H1 (cell line): ENCODE measurements at regions not wholly inside any gene's neighbourhood (a gene's known extent, or its start where the extent isn't known, plus 50 kb on each side); places are given as distances from the start of the nearest gene placed in this dataset.

Experiments used
- CTCF ChIA-PET: fragments of 300-600 bp; sonication (Branson Sonifier 250); formaldehyde crosslinking; loops from one replicate; lab custom pipeline; 2021; ENCODE audit not compliant: partially characterized antibody; lab: Charles Lee
- POLR2A ChIA-PET: fragments of 300-600 bp; sonication (Branson Sonifier 250); formaldehyde crosslinking; loops from one replicate; lab custom pipeline; 2021; ENCODE audit warnings: inconsistent platforms; ENCODE audit not compliant: partially characterized antibody; lab: Charles Lee
- DNase-seq, 2 experiments: peaks; one replicate each; pipeline versions ENCODE4 v3.0.0 to v3.0.0-alpha.2; 2010 to 2022; ENCODE audit warnings: low spot score in 2 of 2, low read depth in 1 of 2, mixed read lengths in 1 of 2
- FAIRE-seq: peaks from 2 replicates; lab custom pipeline; 2011; peaks lifted over from hg19 to GRCh38; lab: Jason Lieb, UNC
- H2AFZ ChIP-seq: 2 replicates; pipeline ENCODE4 v1.8.1; 2012; ENCODE audit warnings: low read length, inconsistent platforms
- H2AK5ac ChIP-seq: 2 replicates; pipeline ENCODE4 v1.6.1; 2013; ENCODE audit warnings: low read depth, low read length
- H2BK120ac ChIP-seq: replicated peaks from 2 replicates; pipeline ENCODE3; 2013; ENCODE audit warnings: low read depth, low read length, inconsistent platforms
- H2BK12ac ChIP-seq: 2 replicates; pipeline ENCODE4 v1.6.1; 2013; ENCODE audit warnings: low read depth, low read length
- H2BK15ac ChIP-seq: 2 replicates; pipeline ENCODE4 v1.6.1; 2013; ENCODE audit warnings: low read length
- H2BK20ac ChIP-seq: 2 replicates; pipeline ENCODE4 v1.6.1; 2013; ENCODE audit warnings: low read length
- H2BK5ac ChIP-seq: 2 replicates; pipeline ENCODE4 v1.6.1; 2013; ENCODE audit warnings: low read depth, low read length
- H3K14ac ChIP-seq: 2 replicates; pipeline ENCODE4 v1.6.1; 2013; ENCODE audit warnings: inconsistent platforms; ENCODE audit not compliant: insufficient read length
- H3K18ac ChIP-seq: 2 replicates; pipeline ENCODE4 v1.6.1; 2013; ENCODE audit warnings: low read length; ENCODE audit errors: extremely low read depth
- H3K23ac ChIP-seq: 2 replicates; pipeline ENCODE4 v1.6.1; 2013; ENCODE audit warnings: inconsistent platforms; ENCODE audit not compliant: insufficient read length
- H3K23me2 ChIP-seq: 2 replicates; pipeline ENCODE4 v1.6.1; 2013; ENCODE audit warnings: low read depth, low read length
- H3K27ac ChIP-seq: 2 replicates; pipeline ENCODE4 v1.6.1; 2011; ENCODE audit warnings: low read depth, low read length, inconsistent platforms
- H3K27me3 ChIP-seq, 4 experiments: replicated peaks in 1 of 4; 1 replicate in 1 of 4; 2 replicates in 3 of 4; pipeline versions ENCODE4 v1.6.1 to v1.8.1; 2011 to 2013; ENCODE audit warnings: low read length in 3 of 4, mild to moderate bottlenecking in 3 of 4, inconsistent platforms in 2 of 4, mixed read lengths in 2 of 4, moderate library complexity in 1 of 4; ENCODE audit not compliant: control insufficient read depth in 3 of 4, insufficient read depth in 3 of 4; ENCODE audit errors: extremely low read depth in 1 of 4
- H3K36me3 ChIP-seq, 4 experiments: 2 replicates each; pipeline versions ENCODE4 v1.6.1 to v1.8.1; 2011 to 2013; ENCODE audit warnings: mild to moderate bottlenecking in 4 of 4, low read length in 3 of 4, moderate library complexity in 2 of 4, control low read depth in 1 of 4, inconsistent platforms in 1 of 4; ENCODE audit not compliant: insufficient read depth in 4 of 4, control insufficient read depth in 2 of 4
- H3K4ac ChIP-seq: replicated peaks from 2 replicates; pipeline ENCODE3; 2013; ENCODE audit warnings: low read length, low read depth, mixed read lengths, inconsistent platforms; ENCODE audit not compliant: insufficient read length
- H3K4me1 ChIP-seq, 4 experiments: replicated peaks in 1 of 4; 1 replicate in 1 of 4; 2 replicates in 3 of 4; pipeline versions ENCODE4 v1.6.1 to v1.8.1; 2011 to 2013; ENCODE audit warnings: low read length in 3 of 4, inconsistent platforms in 2 of 4, mixed read lengths in 1 of 4; ENCODE audit not compliant: insufficient read depth in 4 of 4, control insufficient read depth in 3 of 4
- H3K4me2 ChIP-seq, 2 experiments: 2 replicates each; pipeline versions ENCODE4 v1.6.1 to v1.8.1; 2011 to 2013; ENCODE audit warnings: low read depth in 2 of 2, low read length in 2 of 2, control low read depth in 1 of 2, inconsistent platforms in 1 of 2, mild to moderate bottlenecking in 1 of 2; ENCODE audit not compliant: insufficient read depth in 1 of 2
- H3K4me3 ChIP-seq, 4 experiments: fragments of 200-600, 300-600 bp in 1 of 4; sonication (generic), shearing (Covaris generic), sonication (Bioruptor Twin) in 1 of 4; 2 replicates each; pipeline versions ENCODE4 v1.5.1 to v1.8.1; 2011 to 2016; ENCODE audit warnings: low read length in 4 of 4, low read depth in 3 of 4, control low read depth in 2 of 4, inconsistent platforms in 2 of 4, mild to moderate bottlenecking in 2 of 4, mixed read lengths in 1 of 4, moderate library complexity in 1 of 4; ENCODE audit not compliant: insufficient read depth in 2 of 4; ENCODE audit errors: extremely low read depth in 1 of 4
- H3K56ac ChIP-seq: replicated peaks from 2 replicates; pipeline ENCODE3; 2013; ENCODE audit warnings: low read depth, mild to moderate bottlenecking, mixed read lengths, low read length, inconsistent platforms; ENCODE audit not compliant: insufficient read length
- H3K79me1 ChIP-seq: 2 replicates; pipeline ENCODE4 v1.6.1; 2013; ENCODE audit warnings: low read depth, low read length, control low read depth
- H3K79me2 ChIP-seq, 2 experiments: 2 replicates each; pipeline versions ENCODE4 v1.6.1 to v1.8.1; 2012 to 2013; ENCODE audit warnings: low read length in 2 of 2, mild to moderate bottlenecking in 2 of 2, inconsistent platforms in 1 of 2; ENCODE audit not compliant: insufficient read depth in 2 of 2, control insufficient read depth in 1 of 2
- H3K9ac ChIP-seq, 4 experiments: replicated peaks in 1 of 4; 1 replicate in 1 of 4; 2 replicates in 3 of 4; pipeline versions ENCODE4 v1.6.1 to v1.8.1; 2011 to 2013; ENCODE audit warnings: low read depth in 3 of 4, low read length in 3 of 4, control low read depth in 2 of 4, mild to moderate bottlenecking in 2 of 4, moderate library complexity in 2 of 4, inconsistent platforms in 1 of 4; ENCODE audit errors: extremely low read depth in 1 of 4
- H3K9me3 ChIP-seq, 2 experiments: 2 replicates each; pipeline versions ENCODE4 v1.6.1 to v1.8.1; 2012 to 2013; ENCODE audit warnings: mild to moderate bottlenecking in 2 of 2, moderate library complexity in 2 of 2, control low read depth in 1 of 2, inconsistent platforms in 1 of 2, low read depth in 1 of 2, low read length in 1 of 2, mixed read lengths in 1 of 2; ENCODE audit not compliant: insufficient read depth in 2 of 2
- H4K20me1 ChIP-seq, 2 experiments: replicated peaks in 1 of 2; 2 replicates each; pipeline versions ENCODE3 to v1.8.1; 2011 to 2013; ENCODE audit warnings: inconsistent platforms in 2 of 2, low read length in 2 of 2, mild to moderate bottlenecking in 1 of 2; ENCODE audit not compliant: insufficient read depth in 2 of 2, control insufficient read depth in 1 of 2
- H4K5ac ChIP-seq: 2 replicates; pipeline ENCODE4 v1.6.1; 2013; ENCODE audit warnings: low read length, low read depth, mixed read lengths, inconsistent platforms; ENCODE audit not compliant: insufficient read length
- H4K8ac ChIP-seq: 2 replicates; pipeline ENCODE4 v1.8.0; 2013; ENCODE audit warnings: mild to moderate bottlenecking, moderate library complexity, low read length, inconsistent platforms; ENCODE audit not compliant: insufficient read depth; ENCODE audit errors: extremely low read depth
- H4K91ac ChIP-seq: replicated peaks from 2 replicates; pipeline ENCODE3; 2013; ENCODE audit warnings: low read length, mixed read lengths, inconsistent platforms; ENCODE audit not compliant: insufficient read length
- CTBP2 ChIP-seq: IDR thresholded peaks from 2 replicates; pipeline ENCODE4 v1.7.0; 2011; ENCODE audit warnings: borderline replicate concordance, mild to moderate bottlenecking, moderate library complexity, mixed read lengths, low read length; ENCODE audit not compliant: insufficient read depth, insufficient read length
- NANOG ChIP-seq: IDR thresholded peaks from 2 replicates; pipeline ENCODE4 v1.6.1; 2011; ENCODE audit warnings: low read length, low read depth, mild to moderate bottlenecking, inconsistent platforms; ENCODE audit not compliant: insufficient read depth, poor library complexity, severe bottlenecking
- POU5F1 ChIP-seq: IDR thresholded peaks from 2 replicates; pipeline ENCODE4 v1.6.1; 2011; ENCODE audit warnings: low read depth, mild to moderate bottlenecking, low read length, moderate library complexity
- SP2 ChIP-seq: IDR thresholded peaks from 2 replicates; pipeline ENCODE4 v1.6.1; 2012; ENCODE audit warnings: mild to moderate bottlenecking, low read length, inconsistent platforms
- TEAD4 ChIP-seq: IDR thresholded peaks from 2 replicates; pipeline ENCODE4 v1.6.1; 2012; ENCODE audit warnings: low read depth, low read length, inconsistent platforms, mixed read lengths
- WGBS, 2 experiments: shearing (Covaris generic) in 1 of 2; methylation state at CpG; one replicate each; pipeline versions ENCODE4 v1.1.6 to v1.1.7; 2013 to 2015; ENCODE audit warnings: low lambda C conversion rate in 2 of 2, mixed read lengths in 2 of 2, inconsistent platforms in 1 of 2, low coverage in 1 of 2, missing lambda C conversion rate in 1 of 2; ENCODE audit not compliant: insufficient replicate concordance in 2 of 2, insufficient coverage in 1 of 2, insufficient read length in 1 of 2; ENCODE audit errors: extremely low coverage in 1 of 2, missing lambda C conversion rate in 1 of 2; 5-methylcytosine and 5-hydroxymethylcytosine counted together
- TF ChIP-seq, protein P1 (sequence below): IDR thresholded peaks from 2 replicates; pipeline ENCODE4 v1.6.1; 2012; ENCODE audit warnings: inconsistent platforms

DNA sequence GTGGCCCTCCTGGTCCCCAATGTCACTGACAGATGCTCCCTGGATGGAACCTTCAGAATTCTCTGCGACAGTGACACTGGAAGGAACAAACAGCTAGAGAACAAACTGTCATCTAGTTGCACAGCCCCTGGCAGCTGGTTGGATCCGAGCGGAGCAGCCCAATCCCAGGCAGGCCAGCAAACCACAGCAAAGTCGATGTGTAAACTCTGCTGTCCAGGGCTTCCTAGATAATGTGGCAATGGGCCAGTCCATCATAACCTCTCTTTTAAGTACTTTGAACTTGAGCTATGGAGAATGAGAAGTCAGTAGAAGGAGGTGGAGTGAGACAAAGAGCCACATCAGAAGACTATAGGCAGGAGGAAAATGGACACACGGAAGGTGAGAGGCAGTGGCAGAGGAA is 323.0 kb downstream of the CBLN1 start:
- no peak overlapping the region for H4K5ac ChIP-seq
- H3K23me2 ChIP-seq, result no peaks in the 10 kb centered on the region
- no peak overlapping the region for H2BK5ac ChIP-seq
- ChIA-PET POLR2A (interaction anchor here (0.5 to 1.3 kb wide), 3 partner anchors 10 to 118 kb away, joined by 3 read pairs; no protein-coding TSS in a partner anchor), CTCF (interaction anchor here (0.6 to 1.5 kb wide), 3 partner anchors 40 to 1124 kb away, joined by 3 read pairs; no protein-coding TSS in a partner anchor)
- H3K9me3 ChIP-seq, result 0 out of 4 replicates have a peak, but pooled peaks cover 0 to 6% of the 10 kb centered on the region in 2 experiments
- no peaks in the 10 kb centered on the region for H3K79me1 ChIP-seq
- no peak overlapping the region for H2BK12ac ChIP-seq
- no peak overlapping the region for H2BK120ac ChIP-seq
- no peak overlapping the region for H4K91ac ChIP-seq
- no peak overlapping the region for H2AFZ ChIP-seq
- no peak overlapping the region for H3K18ac ChIP-seq
- H3K56ac ChIP-seq, result no peak overlapping the region
- TF ChIP-seq POU5F1 (no peak), CTBP2 (no peak), TEAD4 (no peak), NANOG (no peak), SP2 (no peak)
- TF ChIP-seq, protein P1, sequence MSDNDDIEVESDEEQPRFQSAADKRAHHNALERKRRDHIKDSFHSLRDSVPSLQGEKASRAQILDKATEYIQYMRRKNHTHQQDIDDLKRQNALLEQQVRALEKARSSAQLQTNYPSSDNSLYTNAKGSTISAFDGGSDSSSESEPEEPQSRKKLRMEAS, result no peak
- no peak overlapping the region for H3K27ac ChIP-seq
- H2BK20ac ChIP-seq, result no peak overlapping the region
- FAIRE-seq (no peak), DNase-seq (no peak)
- H4K20me1 ChIP-seq, result no peaks in the 10 kb centered on the region
- H2BK15ac ChIP-seq, result no peak overlapping the region
- no peaks in the 10 kb centered on the region for H3K79me2 ChIP-seq
- H3K27me3 ChIP-seq, result no peaks in the 10 kb centered on the region
- H3K36me3 ChIP-seq, result no peaks in the 10 kb centered on the region
- H4K8ac ChIP-seq, result no peak overlapping the region
- no peak overlapping the region for H2AK5ac ChIP-seq
- no peak overlapping the region for H3K14ac ChIP-seq
- no peak overlapping the region for H3K4ac ChIP-seq
- H3K4me3 ChIP-seq, result no peak overlapping the region
- H3K4me2 ChIP-seq, result no peak overlapping the region
- H3K4me1 ChIP-seq, result no peaks in the 10 kb centered on the region
- no peak overlapping the region for H3K9ac ChIP-seq
- 94% methylated on average over 5 of the region's 5 CpGs; no CpG with 5 or more reads in 1 of the 2 experiments for WGBS, 2 experiments
- H3K23ac ChIP-seq, result no peak overlapping the region
